IPS-11a (cell line): ENCODE measurements at regions not wholly inside any gene's neighbourhood (a gene's known extent, or its start where the extent isn't known, plus 50 kb on each side); places are given as distances from the start of the nearest gene placed in this dataset.

ENCODE experiments used
- H3K4me3 ChIP-seq: one replicate; pipeline ENCODE4 v1.5.1; 2013; ENCODE audit warnings: low read depth, low read length, control low read depth

DNA sequence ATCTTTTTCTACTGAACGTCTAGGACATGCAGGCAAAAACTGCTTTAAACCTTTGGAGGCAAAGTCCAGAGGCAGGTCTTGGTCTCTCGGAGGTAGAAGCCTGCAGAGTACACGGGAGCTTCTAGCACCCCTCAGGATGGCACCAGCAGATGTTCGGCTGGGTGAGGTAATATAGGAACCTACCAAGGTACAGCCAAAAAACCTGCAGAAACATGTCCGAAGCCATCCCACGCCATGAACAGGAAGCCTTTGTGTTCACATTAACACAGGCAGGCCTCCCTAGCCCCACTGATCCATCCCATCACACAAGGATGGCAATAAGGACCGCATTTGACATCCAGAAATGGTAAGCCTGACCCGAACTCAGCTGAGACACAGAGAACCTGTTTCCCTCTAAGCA, 157.9 kb upstream of the HES1 start:
- H3K4me3 ChIP-seq, result no peak overlapping the region

DNA sequence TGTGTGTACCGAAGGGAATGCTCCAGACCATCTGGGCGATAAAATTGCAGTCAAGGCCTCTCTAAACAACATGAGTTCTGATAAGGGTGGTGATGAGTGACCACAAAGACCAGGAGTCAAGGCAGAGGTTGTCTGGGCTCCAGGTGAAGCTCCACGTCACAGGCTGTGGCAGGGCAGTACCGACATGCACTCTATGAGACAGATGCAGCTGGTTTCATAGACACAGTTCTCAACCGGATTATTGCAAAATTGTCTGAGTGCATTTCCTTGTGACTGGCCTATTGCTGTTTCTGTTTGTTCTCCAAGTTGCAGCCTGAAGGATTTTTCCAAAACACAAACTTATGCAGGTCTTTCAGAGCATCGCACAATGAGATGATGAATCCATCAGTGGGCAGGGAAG, 157.5 kb upstream of the HES1 start:
- H3K4me3 ChIP-seq, result no peak overlapping the region

DNA sequence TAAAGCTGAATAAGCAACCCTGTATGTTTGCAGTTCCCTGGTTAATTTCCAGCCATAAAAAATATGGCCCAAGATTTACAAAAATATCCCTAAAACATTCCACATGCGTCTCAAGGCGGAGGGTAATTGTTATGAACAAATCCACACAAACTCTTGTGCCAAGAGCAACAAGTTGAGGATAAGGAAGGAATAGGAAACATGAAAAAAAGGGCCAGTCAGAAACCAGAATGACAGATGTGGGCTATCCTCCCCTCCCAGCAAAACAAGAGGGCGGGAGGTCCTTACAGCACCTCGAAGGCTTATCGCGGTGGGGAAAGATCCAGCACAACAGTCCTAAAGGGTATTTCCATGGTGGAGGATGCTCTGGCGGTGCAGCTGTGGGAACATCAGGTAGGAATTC, 155.6 kb upstream of the HES1 start:
- no peak overlapping the region for H3K4me3 ChIP-seq

DNA sequence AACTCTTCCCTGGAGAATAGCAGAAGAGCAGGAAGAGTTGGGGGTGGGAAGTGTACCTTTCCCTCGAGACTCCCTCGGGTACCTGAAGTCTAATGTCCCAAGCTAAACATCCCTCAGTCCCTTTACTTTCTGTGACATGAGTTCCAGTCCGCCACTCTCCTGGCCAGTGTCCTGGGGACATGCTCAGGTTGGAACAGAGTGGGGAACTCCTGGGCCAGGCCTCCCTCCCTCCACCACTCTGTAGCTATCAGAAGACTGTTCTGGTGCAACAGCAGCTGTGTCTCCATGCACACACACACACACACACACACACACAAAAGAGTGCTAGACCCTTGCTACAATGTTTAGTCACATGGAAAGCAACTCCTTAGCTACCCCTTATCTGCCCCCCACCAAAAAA, 155.0 kb upstream of the HES1 start:
- H3K4me3 ChIP-seq, result no peak overlapping the region

DNA sequence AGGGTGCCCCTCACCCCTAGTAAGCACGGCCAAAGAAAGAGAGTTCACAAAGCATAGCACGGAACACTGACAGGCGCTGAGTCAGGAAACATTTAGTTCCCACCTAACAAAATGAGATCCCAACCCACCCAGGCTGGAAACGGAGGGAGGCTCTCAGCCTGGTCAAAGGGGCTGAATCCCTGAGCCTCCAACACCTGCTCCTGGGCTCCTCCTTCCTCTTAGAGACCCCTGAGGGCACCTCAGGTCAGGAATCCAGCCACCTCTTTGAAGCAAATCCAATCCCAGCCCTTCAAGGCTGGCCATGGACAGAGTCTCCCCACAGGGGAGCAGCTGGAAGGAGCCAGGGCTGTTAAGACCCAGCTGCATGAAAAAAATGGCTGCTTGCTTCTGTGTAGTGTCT, 154.4 kb upstream of the HES1 start:
- no peak overlapping the region for H3K4me3 ChIP-seq

DNA sequence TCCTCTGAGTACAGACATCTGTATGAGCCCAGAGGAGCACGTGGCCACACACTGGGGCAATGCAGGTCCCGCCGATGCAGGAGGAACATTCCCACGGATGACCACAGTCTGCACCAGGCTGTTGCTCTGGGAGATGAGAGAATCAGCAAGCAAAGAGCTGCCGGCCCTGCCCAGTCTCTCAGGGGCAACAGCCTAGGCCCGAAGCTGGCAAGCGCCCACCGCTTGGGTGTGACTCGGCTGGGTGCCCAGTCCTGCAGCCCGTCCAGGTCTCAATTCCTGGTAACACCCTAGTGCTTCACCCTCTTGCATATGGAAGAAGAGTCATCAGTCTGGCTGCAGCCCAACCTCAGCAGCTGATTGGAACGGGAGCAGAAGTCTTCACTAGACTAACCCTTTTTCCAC, 153.7 kb upstream of the HES1 start:
- no peak overlapping the region for H3K4me3 ChIP-seq

DNA sequence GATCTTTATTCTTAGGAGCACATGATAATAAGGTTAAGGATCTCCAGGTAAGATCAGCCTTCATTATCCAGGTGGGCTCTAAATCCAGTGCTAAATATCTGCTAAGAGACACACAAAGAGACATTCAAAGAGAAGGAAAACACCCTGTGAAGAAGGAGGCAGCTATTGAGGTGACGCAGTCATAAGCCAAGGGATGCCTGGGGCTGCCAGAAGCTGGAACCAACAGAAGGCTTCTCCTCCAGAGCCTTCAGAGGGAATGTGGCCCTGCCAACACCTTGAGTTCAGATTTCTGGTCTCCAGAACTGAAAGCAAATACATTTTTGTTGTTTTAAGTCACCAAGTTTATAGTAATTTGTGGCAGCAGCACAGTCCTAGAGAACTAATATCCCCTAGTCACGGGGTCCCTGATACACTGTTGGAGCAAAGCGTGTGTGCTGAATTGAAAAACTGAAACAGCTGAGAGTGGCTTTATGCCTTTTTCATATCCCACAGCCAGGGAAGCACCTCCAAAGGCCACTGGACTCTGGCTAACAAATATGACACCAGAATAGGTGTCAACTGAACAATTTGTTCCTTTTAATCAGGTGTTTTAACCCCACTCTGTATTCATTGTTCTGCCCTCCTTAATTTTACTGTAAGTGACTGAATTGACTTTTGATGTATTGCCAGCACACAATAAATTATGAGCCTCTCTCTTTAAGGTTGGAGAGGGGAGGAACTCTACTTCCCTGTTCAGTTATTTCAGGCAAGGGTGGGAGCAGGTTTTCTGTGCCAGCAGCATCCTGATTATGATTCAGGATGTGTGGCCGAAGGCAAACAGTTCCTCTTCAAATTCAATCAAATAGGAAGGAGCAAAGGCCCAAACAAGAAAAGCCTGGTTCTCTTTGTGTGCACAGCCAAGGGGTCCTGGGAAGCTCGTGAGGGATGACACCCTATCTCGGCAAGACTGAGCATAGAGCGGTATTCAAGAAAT, 151.8 kb upstream of the HES1 start:
- H3K4me3 ChIP-seq, result no peak overlapping the region

DNA sequence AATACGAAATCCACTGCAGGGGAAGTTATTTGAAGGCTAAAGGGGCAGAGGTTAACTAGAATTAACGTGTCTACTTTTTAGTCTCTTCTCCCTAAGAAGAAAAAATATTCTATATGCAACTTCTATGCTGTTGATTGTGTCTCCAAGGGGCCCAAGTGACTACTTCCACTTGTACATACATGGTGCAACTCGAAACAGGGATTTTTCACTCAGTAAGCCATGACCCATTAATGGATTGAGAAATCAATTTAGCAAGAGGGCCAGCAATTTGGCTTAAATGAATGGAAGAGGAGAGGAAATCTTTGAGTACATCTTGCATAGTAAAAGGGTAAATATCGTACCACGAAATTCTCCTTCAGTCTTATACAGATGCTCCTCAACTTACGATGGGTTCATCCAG, 151.1 kb upstream of the HES1 start:
- no peak overlapping the region for H3K4me3 ChIP-seq

DNA sequence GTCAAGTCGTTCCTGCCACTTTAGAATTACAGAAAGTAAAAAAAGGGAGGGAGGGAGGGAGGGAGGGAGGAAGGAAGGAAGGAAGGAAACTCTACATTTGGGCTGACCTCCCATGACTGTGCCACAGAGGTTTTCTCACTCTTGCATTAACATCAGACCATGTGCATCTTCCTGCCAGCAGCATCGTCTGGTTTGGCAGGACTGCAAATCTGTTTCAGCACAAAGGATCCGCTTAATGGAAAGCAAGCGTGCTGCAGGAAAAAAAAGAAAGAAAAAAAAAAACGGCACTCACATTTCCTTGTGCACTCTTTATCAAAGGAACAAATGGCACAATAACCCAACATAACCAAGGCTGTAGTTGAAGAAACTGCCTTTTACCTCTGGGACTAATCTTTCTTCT, 148.8 kb upstream of the HES1 start:
- no peak overlapping the region for H3K4me3 ChIP-seq

DNA sequence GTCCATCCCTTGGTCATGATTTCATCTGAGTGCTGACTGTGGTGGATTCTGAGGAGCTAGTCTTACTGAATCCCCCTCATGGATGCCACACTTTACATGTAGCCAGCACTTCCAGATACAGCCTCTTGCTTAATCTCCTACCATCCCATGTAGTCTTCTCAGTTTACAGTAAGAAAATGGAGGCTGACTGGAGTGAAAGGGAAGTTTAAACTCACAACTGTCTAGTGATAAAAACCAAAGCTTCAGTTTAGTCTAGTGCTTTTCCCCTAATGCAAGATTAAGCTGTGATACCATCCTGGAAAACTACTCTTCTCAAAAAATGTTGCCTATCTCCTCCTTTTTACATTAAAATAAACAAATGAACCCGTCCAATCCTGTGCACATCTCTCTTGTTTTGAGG, 146.8 kb upstream of the HES1 start:
- no peak overlapping the region for H3K4me3 ChIP-seq

DNA sequence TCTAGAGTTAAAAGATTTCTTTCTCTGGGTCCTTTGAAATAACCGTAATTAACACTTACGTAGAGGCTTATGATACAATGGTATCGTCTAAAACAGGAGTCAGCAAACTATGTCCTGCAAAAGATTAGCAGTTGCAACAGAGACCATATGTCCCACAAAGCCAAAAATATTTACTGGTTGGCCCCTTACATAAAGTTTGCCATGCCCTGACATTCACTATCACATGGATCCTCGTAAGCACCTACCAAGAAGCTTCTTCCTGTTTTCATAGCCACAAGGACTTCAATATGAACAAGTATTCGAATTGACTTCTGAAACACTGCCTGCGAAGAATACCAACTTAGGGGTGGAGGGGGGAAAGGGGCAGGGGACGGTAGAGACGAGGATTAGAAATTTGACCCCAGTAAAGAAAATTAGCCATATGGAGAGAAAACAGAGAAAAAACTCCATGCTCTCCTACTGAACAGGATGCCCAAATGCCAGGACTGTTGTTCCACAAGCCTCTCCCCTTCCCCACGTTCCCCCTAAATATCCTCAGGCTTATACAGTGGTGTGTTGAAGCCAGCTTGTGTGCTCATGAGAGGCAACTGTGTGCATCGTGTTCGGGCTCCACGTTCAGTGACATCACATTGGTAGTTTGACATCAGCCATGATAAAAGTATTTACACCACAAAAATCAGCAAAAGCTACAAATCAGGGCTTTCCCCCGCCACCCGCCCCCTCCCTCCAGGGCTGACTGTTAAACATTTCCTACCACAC, 144.1 kb upstream of the HES1 start:
- no peak overlapping the region for H3K4me3 ChIP-seq

DNA sequence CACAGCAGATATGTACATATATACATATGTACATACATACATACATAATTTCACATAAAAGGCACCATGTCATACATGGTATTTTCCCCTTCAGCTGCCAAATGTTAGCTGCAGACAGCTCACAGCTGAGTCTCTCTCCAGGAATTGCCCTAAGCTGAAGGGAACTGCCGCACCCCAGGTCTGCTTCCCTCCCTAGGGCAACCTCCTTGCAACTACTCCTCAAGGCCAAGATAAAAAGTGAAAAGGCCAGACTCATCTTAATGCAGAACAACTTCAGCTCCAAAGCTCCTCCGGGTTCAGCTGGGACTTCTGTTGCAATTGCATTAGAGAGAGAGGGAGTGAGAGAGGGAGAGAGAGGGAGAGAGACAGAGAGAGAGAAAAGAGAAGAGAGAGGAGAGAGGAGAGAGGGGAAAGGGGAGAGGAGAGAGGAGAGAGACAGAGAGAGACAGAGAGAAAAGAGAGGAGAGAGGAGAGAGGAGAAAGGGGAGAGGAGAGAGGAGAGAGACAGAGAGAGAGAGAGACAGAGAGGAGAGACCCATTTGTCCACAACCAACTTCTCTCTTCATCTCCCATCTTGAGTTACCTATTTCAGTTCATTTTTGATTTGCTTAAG, 143.4 kb upstream of the HES1 start:
- H3K4me3 ChIP-seq, result no peak overlapping the region

DNA sequence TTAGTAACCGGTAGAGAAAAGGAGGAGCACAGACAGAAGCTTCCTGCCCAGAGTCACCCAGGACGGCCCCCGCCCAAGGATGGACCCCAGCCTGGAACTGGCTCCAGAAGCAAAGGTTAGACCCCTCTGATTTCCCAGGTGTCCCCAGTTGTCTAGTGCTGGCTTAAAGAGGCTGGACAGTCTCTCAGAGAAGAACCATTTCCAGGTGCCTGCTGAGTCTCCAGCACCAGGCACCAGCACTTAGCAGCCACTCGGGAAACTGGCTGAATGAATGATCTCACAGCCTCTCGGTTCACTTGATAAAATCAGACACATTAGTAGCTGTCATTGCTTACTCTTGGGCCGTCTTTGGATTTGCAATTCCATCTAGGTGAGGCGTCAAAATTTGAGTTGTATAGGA, 139.7 kb upstream of the HES1 start:
- no peak overlapping the region for H3K4me3 ChIP-seq

DNA sequence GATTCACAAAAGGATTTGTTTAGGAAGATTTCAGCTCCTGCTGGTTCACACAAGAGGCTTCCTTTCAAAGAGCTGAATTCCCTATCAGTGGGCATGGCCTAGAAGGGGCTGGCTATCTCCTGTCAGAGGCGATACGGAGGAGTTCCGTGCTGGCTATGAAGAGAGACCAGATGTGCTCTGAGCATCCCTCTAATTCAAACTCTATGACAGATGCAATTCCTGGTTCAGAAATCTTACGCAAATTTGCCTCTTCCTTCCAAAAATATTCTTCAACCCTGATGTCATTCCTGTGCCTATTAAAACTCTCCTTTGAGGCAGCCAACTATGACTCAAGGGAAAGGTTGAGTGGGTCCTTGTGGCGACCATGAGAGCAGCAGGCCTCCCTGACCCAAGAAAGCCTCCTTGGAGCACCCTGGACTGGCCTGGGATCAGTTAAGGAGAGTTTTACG, 139.3 kb upstream of the HES1 start:
- H3K4me3 ChIP-seq, result no peak overlapping the region

DNA sequence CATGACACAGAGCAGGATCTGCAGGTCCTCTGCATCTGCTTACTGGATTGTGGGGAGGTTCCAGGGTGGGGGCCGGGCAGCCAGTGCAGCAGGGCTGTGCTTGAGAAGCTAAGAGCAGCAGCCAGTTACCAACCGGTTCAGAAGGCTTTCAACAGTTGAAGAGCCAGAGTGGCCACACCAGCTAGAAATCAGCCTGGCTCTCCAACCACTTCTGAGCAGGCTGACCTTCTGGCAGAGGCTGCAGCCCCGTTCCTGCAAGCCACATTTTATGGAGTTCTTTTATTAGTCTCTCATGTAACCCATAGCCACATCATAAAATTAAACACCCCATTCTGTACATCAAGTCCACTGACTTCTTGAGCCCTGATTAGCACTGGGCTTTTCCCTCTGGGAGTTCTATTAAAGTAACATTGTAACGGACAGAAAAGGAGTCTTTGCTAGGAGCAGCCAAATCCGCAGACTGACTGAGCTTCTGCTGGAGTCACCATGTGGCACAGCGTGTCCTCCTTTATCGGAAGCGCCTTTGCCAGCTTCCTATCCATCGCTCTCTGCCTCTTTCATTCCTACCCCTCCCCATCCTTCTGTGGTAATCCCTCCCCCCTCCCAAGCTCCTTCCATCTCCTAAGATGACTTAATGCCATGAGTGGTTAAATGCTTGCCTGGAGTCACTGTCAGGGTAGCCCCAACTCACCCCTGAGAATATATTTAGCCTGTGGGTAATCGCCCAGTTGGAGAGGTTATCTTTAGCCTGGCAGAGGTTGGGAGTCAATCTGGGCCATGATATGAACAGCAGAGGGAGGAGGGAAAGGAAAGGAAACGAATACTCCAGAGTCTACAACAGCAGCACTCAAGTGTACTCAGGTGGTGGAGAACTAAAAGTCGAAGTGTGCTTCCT, 138.5 kb upstream of the HES1 start:
- no peak overlapping the region for H3K4me3 ChIP-seq

DNA sequence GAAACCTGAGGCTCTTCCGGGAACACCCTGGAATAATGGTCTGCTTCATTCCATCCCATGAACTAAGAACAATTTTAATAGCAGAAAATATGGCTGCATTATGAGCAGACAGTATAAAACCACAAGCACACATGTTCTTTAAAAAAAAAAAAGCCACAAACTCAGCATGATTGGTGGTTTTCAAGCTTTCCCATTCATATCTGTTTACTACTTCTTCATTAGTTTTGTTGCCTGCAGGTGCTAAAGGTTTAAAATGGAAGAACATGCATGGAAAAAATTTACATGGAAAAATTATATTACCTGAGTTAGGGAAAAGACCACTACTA, 137.9 kb upstream of the HES1 start:
- H3K4me3 ChIP-seq, result no peak overlapping the region

DNA sequence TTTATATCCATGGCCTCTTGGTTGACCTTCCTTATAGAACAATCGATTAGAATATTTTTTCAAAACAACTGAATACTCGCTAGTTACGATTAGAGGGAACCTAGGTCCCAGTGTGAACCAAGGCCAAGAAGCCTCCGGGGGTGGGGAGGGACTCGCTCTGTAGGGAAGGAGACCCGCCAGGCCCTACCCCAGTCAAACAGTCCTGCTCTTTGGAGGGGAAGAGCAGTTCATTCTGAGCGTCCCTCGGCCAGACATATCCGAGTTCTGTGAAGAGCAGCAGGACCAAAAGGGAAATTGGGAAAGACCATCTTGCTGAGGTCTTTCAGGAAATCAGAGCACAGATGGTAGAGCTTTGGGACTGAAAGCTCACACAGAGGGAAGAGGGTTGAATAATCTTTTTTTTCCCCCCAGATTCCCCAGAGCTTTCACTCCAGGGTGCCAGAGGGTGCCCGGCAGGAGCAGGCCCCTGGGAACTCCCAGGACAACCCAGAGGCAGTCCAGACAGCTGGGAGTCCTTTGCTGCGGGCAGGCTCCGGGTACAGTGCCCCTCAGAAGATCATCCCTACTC, 137.2 kb upstream of the HES1 start:
- H3K4me3 ChIP-seq, result no peak overlapping the region

DNA sequence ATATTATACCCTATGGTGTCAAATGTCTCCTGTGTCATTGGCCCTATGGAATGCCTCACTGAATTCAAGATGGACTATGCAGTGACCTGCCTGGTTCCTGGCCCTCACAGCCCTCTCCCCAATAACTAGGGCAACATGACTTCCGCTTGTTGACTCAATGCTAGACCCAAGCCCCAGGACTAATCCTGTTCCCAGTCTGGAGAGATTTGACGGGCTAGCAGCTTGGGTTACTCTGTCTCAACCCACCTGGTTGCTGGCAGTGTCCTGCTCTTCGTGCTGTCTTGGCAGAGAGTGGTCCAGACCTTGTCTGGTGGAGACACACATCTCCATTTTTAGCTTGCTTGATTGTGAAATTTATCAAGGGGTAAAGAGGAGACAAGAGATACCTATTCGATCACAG, 135.8 kb upstream of the HES1 start:
- no peak overlapping the region for H3K4me3 ChIP-seq

DNA sequence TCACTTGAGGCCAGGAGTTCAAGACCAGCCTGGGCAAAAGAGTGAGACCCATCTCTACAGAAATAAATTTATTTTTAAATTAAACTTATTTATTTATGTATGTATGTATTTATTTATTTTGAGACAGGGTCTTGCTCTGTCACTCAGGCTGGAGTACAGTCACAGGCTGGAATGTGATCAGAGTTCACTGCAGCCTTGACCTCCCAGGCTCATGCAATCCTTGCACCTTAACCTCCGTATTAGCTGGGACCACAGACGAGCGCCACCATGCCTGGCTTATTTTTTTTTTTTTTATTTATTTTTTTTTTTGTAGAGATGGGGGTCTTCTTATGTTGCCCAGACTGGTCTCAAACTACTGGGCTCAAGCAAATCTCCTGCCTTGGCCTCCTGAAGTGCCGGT, 135.2 kb upstream of the HES1 start:
- H3K4me3 ChIP-seq, result no peak overlapping the region

DNA sequence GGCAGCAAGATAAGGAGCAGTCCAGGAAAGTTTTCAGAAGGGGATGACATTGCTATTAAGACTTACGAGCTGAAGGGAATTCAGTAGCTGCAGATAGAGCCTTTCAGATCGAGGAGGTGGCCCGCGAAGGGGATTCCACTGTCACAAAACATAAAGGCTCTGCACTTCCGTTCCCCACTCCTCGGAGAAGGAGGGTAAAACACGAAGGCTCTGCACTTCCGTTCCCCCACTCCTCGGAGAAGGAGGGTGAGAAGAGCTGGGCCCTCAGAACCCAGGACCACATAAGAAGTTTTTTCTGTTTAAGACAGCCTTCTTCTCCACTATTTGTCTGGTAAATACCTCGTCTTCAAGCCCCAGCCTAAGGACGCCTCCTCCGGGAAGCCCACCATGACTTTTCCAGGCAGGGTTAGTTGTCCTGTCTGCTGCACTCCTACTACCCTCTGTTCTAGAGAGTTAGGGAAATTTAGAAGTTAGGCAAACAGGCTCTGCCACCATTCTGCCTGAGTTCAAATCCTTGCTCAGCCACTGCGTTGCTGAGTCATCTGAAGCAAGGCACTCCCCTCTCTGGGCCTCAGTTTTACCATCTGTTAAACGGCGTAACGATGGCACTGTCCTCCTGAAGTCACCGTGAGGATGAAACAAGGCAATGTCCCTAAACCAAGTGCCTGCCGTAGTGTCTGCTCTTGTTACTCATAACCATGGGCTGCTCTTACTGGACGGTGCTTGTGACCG, 134.1 kb upstream of the HES1 start:
- no peak overlapping the region for H3K4me3 ChIP-seq
